Activated CD4-positive, alpha-beta T cell treated with anti-CD3 and anti-CD28 coated beads, Interleukin-10, Interleukin-2, amounts not matched to agents 100 ng/mL and 50 ng/mL, durations not matched to agents 16 hours and 8 hours (primary cell): ENCODE measurements at regions not wholly inside any gene's neighbourhood (a gene's known extent, or its start where the extent isn't known, plus 50 kb on each side); places are given as distances from the start of the nearest gene placed in this dataset.
A peak's percentile ranks its signal among the peaks of the same experiment; 100 is the strongest.

Source experiments
- DNase-seq: peaks from one replicate; pipeline ENCODE4 v3.0.0-alpha.2; 2020

- DNase-seq, result no peak
Measured at GRCh38 chr1:68378296-68379084, 71.3 kb downstream of the RPE65 start.

DNA sequence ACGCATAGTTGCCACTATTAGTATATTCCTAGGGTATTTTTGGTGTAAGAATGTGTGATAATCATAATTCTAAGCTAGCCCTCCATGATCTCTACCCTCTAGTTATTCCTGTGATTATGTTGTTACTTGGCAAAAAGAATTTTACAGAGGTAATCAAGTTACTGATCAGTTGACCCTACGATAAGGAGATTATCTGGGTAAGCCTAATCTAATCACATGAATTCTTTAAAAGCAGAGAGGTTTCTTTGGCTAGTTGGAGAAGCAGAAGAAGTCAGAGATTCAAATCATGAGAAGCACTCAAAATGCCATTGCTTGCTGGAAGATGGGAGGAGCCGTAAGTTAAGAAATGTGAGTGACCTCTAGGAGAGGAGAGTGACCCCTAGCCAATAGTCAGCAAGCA, 72.7 kb downstream of the RPE65 start:
- no peak for DNase-seq

- no peak for DNase-seq
Measured at GRCh38 chr1:68376441-68376840, 73.3 kb downstream of the RPE65 start.

GRCh38 chr1:68375919-68376318, 73.8 kb downstream of the RPE65 start:
- DNase-seq, result no peak

GRCh38 chr1:68373173-68373572, 76.6 kb downstream of the RPE65 start:
- DNase-seq, result no peak

DNA sequence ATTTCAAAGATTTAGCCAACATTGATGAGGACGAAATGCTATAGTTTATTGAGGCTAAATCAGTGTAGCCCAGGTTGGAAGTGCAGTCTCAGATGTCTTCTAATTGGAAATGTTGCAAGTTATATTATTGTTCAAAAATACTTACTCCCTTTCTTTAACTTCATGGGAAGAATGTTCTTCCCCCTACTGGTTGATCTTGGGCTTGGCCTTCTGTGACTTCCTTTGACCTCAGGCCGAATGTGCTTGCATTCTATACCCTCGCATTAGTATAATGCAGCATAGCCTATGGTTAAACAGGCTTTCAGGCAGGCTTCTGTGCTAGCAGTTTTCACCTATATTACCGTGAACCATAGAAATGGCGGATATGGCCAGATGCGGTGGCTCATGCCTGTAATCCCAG, 77.3 kb downstream of the RPE65 start:
- no peak for DNase-seq

- DNase-seq, result no peak
Measured at GRCh38 chr1:68370101-68370915, 79.4 kb downstream of the RPE65 start.

- no peak for DNase-seq
Measured at GRCh38 chr1:68366572-68366971, 83.2 kb downstream of the RPE65 start.

DNA sequence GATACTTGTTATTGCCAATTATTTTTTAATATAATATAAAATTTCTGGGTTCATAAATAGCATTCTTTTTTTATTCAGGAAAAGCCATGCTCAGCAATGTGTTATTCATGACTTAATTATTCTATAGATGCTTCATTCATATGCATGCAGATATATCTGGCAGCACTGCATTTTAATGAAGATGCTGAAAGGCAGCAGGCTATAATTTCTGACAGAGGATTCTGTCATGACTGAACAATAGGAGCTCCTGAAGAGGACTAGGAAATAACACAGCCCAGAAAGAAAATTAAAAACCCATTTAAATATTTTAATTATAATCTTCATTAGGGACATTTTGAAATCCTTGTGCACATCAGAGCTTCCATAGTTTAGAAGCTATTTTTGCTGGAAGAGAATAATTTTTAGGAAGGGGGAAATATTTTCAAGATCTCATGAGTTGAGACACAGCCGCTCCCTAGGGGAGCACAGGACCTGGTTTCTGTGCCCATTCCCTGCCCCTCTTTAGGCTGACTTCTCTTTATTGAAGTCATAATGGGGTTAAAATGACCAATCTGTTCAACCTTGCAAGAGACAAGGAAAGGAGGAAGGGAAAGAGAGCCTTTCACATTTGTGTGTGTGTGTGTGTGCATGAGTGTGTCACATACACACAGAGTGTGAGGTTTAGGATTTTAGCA, 83.9 kb downstream of the RPE65 start:
- DNase-seq, result no peak

DNA sequence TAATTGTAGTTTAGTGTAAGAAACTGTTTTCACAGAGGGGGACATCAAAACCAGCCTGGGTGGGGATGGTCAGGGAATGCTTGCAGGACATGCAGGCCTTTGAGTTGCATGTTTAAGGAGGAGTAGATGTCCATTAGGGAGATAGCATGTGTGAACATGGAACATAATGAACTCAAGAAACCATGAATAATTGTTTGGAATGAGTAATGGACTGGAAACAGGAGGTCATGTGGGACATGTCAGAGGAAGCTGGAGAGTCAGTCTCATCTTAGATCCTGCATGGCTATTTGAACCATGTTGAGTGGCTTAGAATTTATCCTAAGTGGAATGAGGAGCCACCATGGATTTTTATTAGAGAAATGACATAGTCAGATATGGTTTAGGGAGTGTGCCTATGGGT, 86.4 kb downstream of the RPE65 start:
- DNase-seq, result no peak

- DNase-seq, result no peak
Measured at GRCh38 chr1:68361346-68361910, 88.3 kb downstream of the RPE65 start.

- no peak for DNase-seq
Measured at GRCh38 chr1:68359045-68359444, 90.7 kb downstream of the RPE65 start.

DNA sequence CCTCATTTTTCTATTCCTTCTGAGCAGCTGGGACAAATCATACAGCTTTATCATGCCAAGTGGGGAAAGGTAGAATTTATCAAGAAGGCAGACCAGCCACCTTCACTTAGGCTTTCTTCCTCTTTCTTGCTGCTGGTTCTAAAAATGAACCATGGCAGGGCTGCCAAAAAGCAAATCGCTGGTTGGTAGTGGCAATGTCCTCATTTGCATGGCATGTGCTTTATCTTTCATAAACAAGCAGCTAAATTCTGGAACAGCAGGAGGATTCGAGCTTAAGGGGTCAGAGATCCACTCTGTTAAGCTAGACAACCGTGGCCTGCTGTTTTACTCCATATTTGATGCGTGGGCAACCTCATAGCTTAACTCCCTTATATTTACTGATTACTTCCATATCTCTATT, 91.3 kb downstream of the RPE65 start:
- DNase-seq, result no peak

DNA sequence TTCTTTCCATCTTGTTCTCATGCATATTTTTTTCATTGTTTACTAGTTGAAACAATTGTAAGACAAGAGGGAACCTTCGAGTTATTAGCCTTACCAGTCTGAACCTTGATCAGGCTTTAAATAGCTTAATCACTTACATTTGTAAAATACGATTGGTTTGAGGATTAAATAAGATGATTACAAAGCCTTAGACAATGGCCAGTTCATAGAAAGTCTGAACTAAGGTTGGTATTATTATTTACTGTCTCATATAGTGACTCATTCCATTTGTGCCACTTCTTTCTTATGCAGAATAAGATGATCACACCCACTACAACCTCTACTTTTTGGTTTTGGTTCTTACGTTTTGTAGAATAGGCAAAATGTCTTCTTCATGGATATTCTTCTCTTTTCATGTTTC, 94.1 kb downstream of the RPE65 start:
- DNase-seq, result no peak

GRCh38 chr1:68352202-68352601, 97.6 kb downstream of the RPE65 start:
- no peak for DNase-seq

DNA sequence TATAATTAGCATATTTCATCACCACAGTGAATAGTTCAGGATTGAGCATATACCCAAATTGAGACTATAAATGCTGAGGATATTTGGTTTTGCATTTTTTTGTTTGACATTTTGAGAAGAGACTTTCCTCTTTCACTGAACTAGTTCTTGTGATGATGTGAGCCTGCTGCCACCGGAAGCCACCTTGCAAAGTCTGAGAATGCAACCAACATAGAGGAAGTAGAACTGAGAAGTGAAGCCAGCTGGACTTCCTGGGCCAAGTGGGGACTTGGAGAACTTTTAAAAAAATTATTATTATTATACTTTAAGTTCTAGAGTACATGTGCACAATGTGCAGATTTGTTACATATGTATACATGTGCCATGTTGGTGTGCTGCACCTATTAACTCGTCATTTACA, 102.3 kb downstream of the RPE65 start:
- no peak for DNase-seq

GRCh38 chr1:68346188-68346808, 103.5 kb downstream of the RPE65 start:
- DNase-seq, result peak; percentile 7

GRCh38 chr1:68344208-68344607, 105.5 kb downstream of the RPE65 start:
- DNase-seq, result no peak

DNA sequence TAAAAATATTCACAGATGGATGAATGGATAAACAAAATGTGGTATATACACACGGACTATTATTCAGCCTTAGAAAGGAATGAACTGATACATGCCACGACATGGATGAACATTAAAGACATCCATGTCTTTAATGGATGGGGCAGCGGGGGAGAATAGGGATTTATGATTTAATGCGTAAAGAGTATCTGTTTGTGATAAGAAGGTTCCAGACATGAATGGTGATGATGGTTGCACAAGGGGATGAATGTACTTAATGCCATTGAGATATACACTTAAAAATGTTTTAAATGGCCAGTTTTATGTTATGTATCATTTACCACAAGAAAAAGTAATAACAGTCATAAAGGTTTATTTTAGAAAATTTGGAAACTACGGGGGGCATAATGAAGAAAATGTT, 108.6 kb upstream of the WLS start:
- DNase-seq, result no peak

DNA sequence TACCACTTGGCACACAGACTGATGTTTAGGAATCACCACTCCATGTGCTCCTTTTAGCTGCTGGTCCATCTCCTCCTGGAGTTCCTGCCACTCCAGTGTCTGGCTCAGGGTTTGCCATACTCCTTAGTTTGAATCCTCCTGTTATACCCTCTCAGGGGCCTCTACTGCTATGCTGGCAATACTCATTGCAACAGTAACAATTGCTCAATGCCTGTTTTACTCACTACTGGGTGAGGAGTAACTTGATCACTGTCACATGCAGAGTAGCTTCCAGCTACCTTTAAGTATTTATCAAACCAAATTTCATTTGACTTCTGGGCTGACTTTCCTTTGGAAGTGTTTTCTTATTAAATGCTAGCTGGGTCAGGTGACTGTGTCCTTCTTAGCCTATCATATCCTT, 107.2 kb upstream of the WLS start:
- DNase-seq, result no peak

- no peak for DNase-seq
Measured at GRCh38 chr1:68338081-68338480, 105.8 kb upstream of the WLS start.

GRCh38 chr1:68332041-68332440, 99.7 kb upstream of the WLS start:
- DNase-seq, result no peak
